IMR-90 (cell line): ENCODE measurements at regions not wholly inside any gene's neighbourhood (a gene's known extent, or its start where the extent isn't known, plus 50 kb on each side); places are given as distances from the start of the nearest gene placed in this dataset.

Experiments used
- ATAC-seq: fragments of 200-7000 bp; cut with Tn5 transposase; 2 replicates; pipeline ENCODE4 v1.9.1; 2020; ENCODE audit warnings: low read depth, mild to moderate bottlenecking, moderate library complexity
- BruUV-seq: library from RNA; stranded (reverse); fragments of 400-500 nt; replicated peaks from 2 replicates; lab custom pipeline; 2021; lab: Mats Ljungman, UMichigan
- CTCF ChIA-PET: fragments of 300-600 bp; formaldehyde crosslinking; extraction: SDS; loops from one replicate; lab custom pipeline; 2021; ENCODE audit warnings: antibody characterized with exemption; lab: Yijun Ruan, JAX
- POLR2A ChIA-PET: fragments of 300-600 bp; sonication (Branson Sonifier 250); formaldehyde crosslinking; loops from one replicate; lab custom pipeline; 2022; ENCODE audit warnings: antibody characterized with exemption; ENCODE audit not compliant: unreplicated experiment; lab: Charles Lee
- DNase-seq: peaks from one replicate; pipeline ENCODE4 v3.0.0; 2013
- H2AFZ ChIP-seq: replicated peaks from 2 replicates; pipeline ENCODE3; 2013; ENCODE audit warnings: low read length, mild to moderate bottlenecking; ENCODE audit not compliant: poor library complexity
- H2AK5ac ChIP-seq: 2 replicates; pipeline ENCODE4 v1.6.1; 2013; ENCODE audit warnings: low read depth, low read length, inconsistent platforms
- H2AK9ac ChIP-seq: replicated peaks from 2 replicates; pipeline ENCODE3; 2013; ENCODE audit warnings: mild to moderate bottlenecking, low read depth, low read length, moderate library complexity; ENCODE audit not compliant: poor library complexity
- H2BK120ac ChIP-seq: 2 replicates; pipeline ENCODE4 v1.6.1; 2013; ENCODE audit warnings: low read depth, low read length, inconsistent platforms
- H2BK15ac ChIP-seq: 3 replicates; pipeline ENCODE4 v1.6.1; 2013; ENCODE audit warnings: low read depth, low read length, inconsistent platforms
- H2BK20ac ChIP-seq: 2 replicates; pipeline ENCODE4 v1.6.1; 2013; ENCODE audit warnings: low read depth, mild to moderate bottlenecking, inconsistent platforms, low read length, moderate library complexity
- H2BK5ac ChIP-seq: 2 replicates; pipeline ENCODE4 v1.6.1; 2013; ENCODE audit warnings: mild to moderate bottlenecking, low read depth, low read length, inconsistent platforms; ENCODE audit not compliant: poor library complexity, severe bottlenecking
- H3K14ac ChIP-seq: replicated peaks from 2 replicates; pipeline ENCODE4 v1.6.1; 2013; ENCODE audit warnings: low read depth, low read length, inconsistent platforms
- H3K18ac ChIP-seq: 2 replicates; pipeline ENCODE4 v1.6.1; 2013; ENCODE audit warnings: low read depth, low read length, control low read depth
- H3K23ac ChIP-seq: 2 replicates; pipeline ENCODE4 v1.6.1; 2013; ENCODE audit warnings: low read depth, low read length, inconsistent platforms
- H3K27ac ChIP-seq: 2 replicates; pipeline ENCODE4 v1.5.1; 2013; ENCODE audit warnings: mild to moderate bottlenecking, control low read depth, low read length; ENCODE audit not compliant: insufficient read depth
- H3K27me3 ChIP-seq: 2 replicates; pipeline ENCODE4 v1.6.1; 2013; ENCODE audit warnings: low read length; ENCODE audit not compliant: control insufficient read depth, insufficient read depth
- H3K36me3 ChIP-seq: 2 replicates; pipeline ENCODE4 v1.6.1; 2013; ENCODE audit warnings: low read length, mixed read lengths; ENCODE audit not compliant: control insufficient read depth, insufficient read depth
- H3K4ac ChIP-seq: 2 replicates; pipeline ENCODE4 v1.6.1; 2013; ENCODE audit warnings: low read depth, low read length, inconsistent platforms
- H3K4me1 ChIP-seq: 2 replicates; pipeline ENCODE4 v1.6.1; 2013; ENCODE audit warnings: low read length, mixed read lengths; ENCODE audit not compliant: control insufficient read depth, insufficient read depth
- H3K4me2 ChIP-seq: 2 replicates; pipeline ENCODE4 v1.6.1; 2013; ENCODE audit warnings: low read depth, mild to moderate bottlenecking, control low read depth, low read length, moderate library complexity
- H3K4me3 ChIP-seq: 2 replicates; pipeline ENCODE4 v1.5.1; 2013; ENCODE audit warnings: low read depth, mild to moderate bottlenecking, control low read depth, low read length, moderate library complexity; ENCODE audit not compliant: insufficient read depth
- H3K56ac ChIP-seq: 2 replicates; pipeline ENCODE4 v1.6.1; 2013; ENCODE audit warnings: low read length, inconsistent platforms; ENCODE audit not compliant: insufficient read depth; ENCODE audit errors: extremely low read depth
- H3K79me1 ChIP-seq, 2 experiments: 2 replicates each; pipeline ENCODE4 v1.6.1; 2013; ENCODE audit warnings: low read length in 2 of 2, inconsistent platforms in 1 of 2, low read depth in 1 of 2
- H3K9ac ChIP-seq: 2 replicates; pipeline ENCODE4 v1.6.1; 2013; ENCODE audit warnings: low read depth, low read length, control low read depth
- H3K9me1 ChIP-seq: 2 replicates; pipeline ENCODE4 v1.6.1; 2013; ENCODE audit warnings: low read length, inconsistent platforms; ENCODE audit not compliant: insufficient read depth
- H3K9me3 ChIP-seq: 2 replicates; pipeline ENCODE4 v1.6.1; 2013; ENCODE audit warnings: low read length; ENCODE audit not compliant: control insufficient read depth, insufficient read depth
- H4K20me1 ChIP-seq: 2 replicates; pipeline ENCODE4 v1.6.1; 2013; ENCODE audit warnings: low read length, inconsistent platforms; ENCODE audit not compliant: insufficient read depth
- H4K5ac ChIP-seq: 2 replicates; pipeline ENCODE4 v1.6.1; 2013; ENCODE audit warnings: mild to moderate bottlenecking, low read depth, low read length, control low read depth
- H4K8ac ChIP-seq, 2 experiments: 2 replicates each; pipeline ENCODE4 v1.6.1; 2013; ENCODE audit warnings: low read depth in 2 of 2, low read length in 2 of 2, control low read depth in 1 of 2, inconsistent platforms in 1 of 2
- H4K91ac ChIP-seq: 2 replicates; pipeline ENCODE4 v1.6.1; 2013; ENCODE audit warnings: low read depth, low read length, inconsistent platforms; ENCODE audit not compliant: insufficient read depth
- BHLHE40 ChIP-seq: fragments of 150-350 bp; IDR thresholded peaks from 2 replicates; pipeline ENCODE4 v1.6.1; 2016; ENCODE audit warnings: mild to moderate bottlenecking, low read depth, low read length
- CEBPB ChIP-seq: IDR thresholded peaks from 2 replicates; pipeline ENCODE4 v1.6.1; 2012; ENCODE audit warnings: low read depth, low read length, improper control_type of control experiment
- CHD1 ChIP-seq: IDR thresholded peaks from 2 replicates; pipeline ENCODE4 v1.6.1; 2012; ENCODE audit warnings: low read depth, low read length, improper control_type of control experiment
- CTCF ChIP-seq: conservative IDR thresholded peaks from 2 replicates; pipeline ENCODE4 v1.5.1; 2012; ENCODE audit warnings: mild to moderate bottlenecking, low read depth, low read length, improper control_type of control experiment
- ELK1 ChIP-seq: fragments of 150-350 bp; IDR thresholded peaks from 2 replicates; pipeline ENCODE4 v1.6.1; 2016; ENCODE audit warnings: low read depth, mild to moderate bottlenecking, low read length, moderate library complexity, borderline replicate concordance
- FOS ChIP-seq: fragments of 150-350 bp; IDR thresholded peaks from 2 replicates; pipeline ENCODE4 v1.6.1; 2016; ENCODE audit warnings: low read depth, low read length
- MAFK ChIP-seq: IDR thresholded peaks from 2 replicates; pipeline ENCODE4 v1.6.1; 2012; ENCODE audit warnings: low read depth, low read length, improper control_type of control experiment
- MAZ ChIP-seq: IDR thresholded peaks from 2 replicates; pipeline ENCODE4 v1.6.1; 2012; ENCODE audit warnings: low read depth, mild to moderate bottlenecking, low read length, improper control_type of control experiment, moderate library complexity, borderline replicate concordance
- MXI1 ChIP-seq: IDR thresholded peaks from 2 replicates; pipeline ENCODE4 v1.6.1; 2012; ENCODE audit warnings: low read depth, mild to moderate bottlenecking, low read length, moderate library complexity, borderline replicate concordance
- NFE2L2 ChIP-seq: fragments of 150-350 bp; IDR thresholded peaks from 2 replicates; pipeline ENCODE4 v1.6.1; 2016; ENCODE audit warnings: low read depth, mild to moderate bottlenecking, low read length
- POLR2A ChIP-seq: IDR thresholded peaks from 2 replicates; pipeline ENCODE4 v1.6.1; 2012; ENCODE audit warnings: mild to moderate bottlenecking, low read depth, low read length
- RAD21 ChIP-seq: IDR thresholded peaks from 2 replicates; pipeline ENCODE4 v1.6.1; 2012; ENCODE audit warnings: low read length, improper control_type of control experiment
- RCOR1 ChIP-seq: IDR thresholded peaks from 2 replicates; pipeline ENCODE4 v1.6.1; 2012; ENCODE audit warnings: mild to moderate bottlenecking, low read length, improper control_type of control experiment; ENCODE audit not compliant: insufficient replicate concordance
- RFX5 ChIP-seq: IDR thresholded peaks from 2 replicates; pipeline ENCODE4 v1.8.0; 2012; ENCODE audit warnings: low read depth, mild to moderate bottlenecking, low read length, moderate library complexity
- SMC3 ChIP-seq: fragments of 150-350 bp; IDR thresholded peaks from 2 replicates; pipeline ENCODE4 v1.6.1; 2016; ENCODE audit warnings: low read depth, mild to moderate bottlenecking, antibody characterized with exemption, low read length, moderate library complexity
- WGBS, 2 experiments: methylation state at CpG; one replicate each; pipeline versions ENCODE4 v1.1.5 to v1.1.7; 2013; ENCODE audit warnings: missing lambda C conversion rate in 2 of 2; ENCODE audit not compliant: insufficient read length in 1 of 2; ENCODE audit errors: extremely low coverage in 2 of 2; 5-methylcytosine and 5-hydroxymethylcytosine counted together
- dilution Hi-C: fragments of 300-500 bp; cut with HindIII; formaldehyde crosslinking; loops from one replicate; pipeline ENCODE4 v1.14.3; 2018; ENCODE audit warnings: low sequenced_read_pairs; ENCODE audit not compliant: unreplicated experiment
- in situ Hi-C: fragments of 300-500 bp; cut with MboI; formaldehyde crosslinking; loops from 3 replicates; pipeline ENCODE4 v1.14.3; 2019; ENCODE audit warnings: low sequenced_read_pairs, inconsistent platforms, mixed read lengths
- intact Hi-C: fragments of 100-400 bp; cut with micrococcal nuclease; formaldehyde crosslinking; loops from 2 replicates; pipeline ENCODE4 v1.10.0; 2022
- TF ChIP-seq, protein P1 (sequence below): fragments of 150-350 bp; IDR thresholded peaks from 2 replicates; pipeline ENCODE4 v1.6.1; 2017; ENCODE audit warnings: mild to moderate bottlenecking, antibody characterized with exemption, low read length, low read depth

DNA sequence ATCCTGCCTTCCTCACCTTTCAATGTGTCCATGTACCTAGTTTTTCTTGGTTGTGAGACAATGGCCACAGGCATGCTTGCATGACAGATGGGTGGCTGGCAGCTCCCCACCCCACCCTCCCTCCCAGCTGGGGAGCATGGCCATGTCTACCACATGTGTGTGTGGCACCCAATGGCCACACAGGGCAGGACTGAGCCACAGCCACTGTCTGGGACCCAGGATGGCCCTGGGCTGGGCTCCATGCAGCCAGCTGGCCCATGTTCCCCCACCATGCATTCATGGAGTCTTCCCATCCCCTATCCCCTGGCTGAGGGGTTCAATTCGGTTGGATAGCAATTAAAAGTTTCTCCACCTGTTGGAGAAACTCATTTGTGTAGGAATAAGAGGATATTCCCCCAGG is 566.0 kb upstream of the USP15 start:
- Histone ChIP-seq H3K9me1 (no peaks in the 10 kb centered on the region), H3K9ac (no peak overlapping the region), H4K8ac (no peak overlapping the region), H3K23ac (no peak overlapping the region), H3K27ac (no peak overlapping the region), H3K4me2 (no peak overlapping the region), H3K4me1 (no peaks in the 10 kb centered on the region), H4K91ac (no peak overlapping the region), H3K79me1 (no peaks in the 10 kb centered on the region), H3K56ac (no peak overlapping the region), H2AK9ac (no peak overlapping the region), H3K14ac (no peak overlapping the region), H3K4ac (no peak overlapping the region), H2BK15ac (no peak overlapping the region), H4K5ac (no peak overlapping the region), H3K4me3 (no peak overlapping the region), H2BK20ac (no peak overlapping the region), H4K20me1 (no peaks in the 10 kb centered on the region), H3K27me3 (no peaks in the 10 kb centered on the region), H3K9me3 (peaks cover 7% of the 10 kb centered on the region), H2BK5ac (no peak overlapping the region), H3K18ac (no peak overlapping the region), H2AFZ (no peak overlapping the region), H3K36me3 (no peaks in the 10 kb centered on the region), H2BK120ac (no peak overlapping the region), H2AK5ac (no peak overlapping the region)
- no TSS peak for BruUV-seq
- dilution Hi-C loops: no loop called here
- POLR2A ChIA-PET: no interaction called here
- CTCF ChIA-PET: no interaction called here
- no CpG with 5 or more reads among the region's 1 CpG for WGBS, 2 experiments
- ATAC-seq (no peak), DNase-seq (no peak)
- no peak for TF ChIP-seq ELK1
- TF ChIP-seq, protein P1, sequence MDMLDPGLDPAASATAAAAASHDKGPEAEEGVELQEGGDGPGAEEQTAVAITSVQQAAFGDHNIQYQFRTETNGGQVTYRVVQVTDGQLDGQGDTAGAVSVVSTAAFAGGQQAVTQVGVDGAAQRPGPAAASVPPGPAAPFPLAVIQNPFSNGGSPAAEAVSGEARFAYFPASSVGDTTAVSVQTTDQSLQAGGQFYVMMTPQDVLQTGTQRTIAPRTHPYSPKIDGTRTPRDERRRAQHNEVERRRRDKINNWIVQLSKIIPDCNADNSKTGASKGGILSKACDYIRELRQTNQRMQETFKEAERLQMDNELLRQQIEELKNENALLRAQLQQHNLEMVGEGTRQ: no peak
- no peak for TF ChIP-seq MXI1
- TF ChIP-seq NFE2L2: no peak
- TF ChIP-seq MAFK: no peak
- TF ChIP-seq CHD1: no peak
- TF ChIP-seq FOS: no peak
- TF ChIP-seq SMC3: no peak
- TF ChIP-seq BHLHE40: no peak
- TF ChIP-seq RFX5: no peak
- no peak for TF ChIP-seq RAD21
- no peak for TF ChIP-seq CEBPB
- TF ChIP-seq MAZ: no peak
- no peak for TF ChIP-seq RCOR1
- no peak for TF ChIP-seq CTCF
- no peak for TF ChIP-seq POLR2A
- intact Hi-C loops: no loop called here
- in situ Hi-C loops: no loop called here
